ENCODE measurements at regions not wholly inside any gene's neighbourhood (a gene's known extent, or its start where the extent isn't known, plus 50 kb on each side); places are given as distances from the start of the nearest gene placed in this dataset.

DNA sequence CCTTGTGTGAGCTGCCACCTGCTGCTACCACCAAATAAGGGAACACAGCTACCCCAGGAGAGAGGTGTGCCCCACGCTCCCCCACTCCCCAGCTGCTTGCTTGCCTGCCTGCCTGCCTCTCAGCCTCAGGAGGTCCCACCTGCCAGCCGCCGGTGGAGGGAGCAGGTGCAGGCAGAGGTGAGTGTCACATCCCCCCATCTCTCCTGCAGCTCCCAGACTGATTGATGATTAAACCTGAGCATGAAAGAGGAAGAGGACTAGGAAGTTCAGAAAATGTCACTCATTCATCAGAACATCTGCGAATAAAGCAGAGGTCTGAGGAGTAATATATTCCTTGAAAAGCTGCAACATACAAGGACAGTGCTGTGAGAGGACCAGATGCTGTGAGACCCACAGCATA lies 58.6 kb upstream of the HIVEP3 start (continued):
- TF ChIP-seq, protein P1, sequence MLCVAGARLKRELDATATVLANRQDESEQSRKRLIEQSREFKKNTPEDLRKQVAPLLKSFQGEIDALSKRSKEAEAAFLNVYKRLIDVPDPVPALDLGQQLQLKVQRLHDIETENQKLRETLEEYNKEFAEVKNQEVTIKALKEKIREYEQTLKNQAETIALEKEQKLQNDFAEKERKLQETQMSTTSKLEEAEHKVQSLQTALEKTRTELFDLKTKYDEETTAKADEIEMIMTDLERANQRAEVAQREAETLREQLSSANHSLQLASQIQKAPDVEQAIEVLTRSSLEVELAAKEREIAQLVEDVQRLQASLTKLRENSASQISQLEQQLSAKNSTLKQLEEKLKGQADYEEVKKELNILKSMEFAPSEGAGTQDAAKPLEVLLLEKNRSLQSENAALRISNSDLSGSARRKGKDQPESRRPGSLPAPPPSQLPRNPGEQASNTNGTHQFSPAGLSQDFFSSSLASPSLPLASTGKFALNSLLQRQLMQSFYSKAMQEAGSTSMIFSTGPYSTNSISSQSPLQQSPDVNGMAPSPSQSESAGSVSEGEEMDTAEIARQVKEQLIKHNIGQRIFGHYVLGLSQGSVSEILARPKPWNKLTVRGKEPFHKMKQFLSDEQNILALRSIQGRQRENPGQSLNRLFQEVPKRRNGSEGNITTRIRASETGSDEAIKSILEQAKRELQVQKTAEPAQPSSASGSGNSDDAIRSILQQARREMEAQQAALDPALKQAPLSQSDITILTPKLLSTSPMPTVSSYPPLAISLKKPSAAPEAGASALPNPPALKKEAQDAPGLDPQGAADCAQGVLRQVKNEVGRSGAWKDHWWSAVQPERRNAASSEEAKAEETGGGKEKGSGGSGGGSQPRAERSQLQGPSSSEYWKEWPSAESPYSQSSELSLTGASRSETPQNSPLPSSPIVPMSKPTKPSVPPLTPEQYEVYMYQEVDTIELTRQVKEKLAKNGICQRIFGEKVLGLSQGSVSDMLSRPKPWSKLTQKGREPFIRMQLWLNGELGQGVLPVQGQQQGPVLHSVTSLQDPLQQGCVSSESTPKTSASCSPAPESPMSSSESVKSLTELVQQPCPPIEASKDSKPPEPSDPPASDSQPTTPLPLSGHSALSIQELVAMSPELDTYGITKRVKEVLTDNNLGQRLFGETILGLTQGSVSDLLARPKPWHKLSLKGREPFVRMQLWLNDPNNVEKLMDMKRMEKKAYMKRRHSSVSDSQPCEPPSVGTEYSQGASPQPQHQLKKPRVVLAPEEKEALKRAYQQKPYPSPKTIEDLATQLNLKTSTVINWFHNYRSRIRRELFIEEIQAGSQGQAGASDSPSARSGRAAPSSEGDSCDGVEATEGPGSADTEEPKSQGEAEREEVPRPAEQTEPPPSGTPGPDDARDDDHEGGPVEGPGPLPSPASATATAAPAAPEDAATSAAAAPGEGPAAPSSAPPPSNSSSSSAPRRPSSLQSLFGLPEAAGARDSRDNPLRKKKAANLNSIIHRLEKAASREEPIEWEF (IDR thresholded peaks at IDR 0.05; ENCODE audit: insufficient replicate concordance, low read depth, low read length) = no peak
- no peak for TF ChIP-seq ZBED1 (IDR thresholded peaks at IDR 0.05; ENCODE audit: borderline replicate concordance)
- TF ChIP-seq BCLAF1 (IDR thresholded peaks at IDR 0.05) = no peak
- TF ChIP-seq, protein P2, sequence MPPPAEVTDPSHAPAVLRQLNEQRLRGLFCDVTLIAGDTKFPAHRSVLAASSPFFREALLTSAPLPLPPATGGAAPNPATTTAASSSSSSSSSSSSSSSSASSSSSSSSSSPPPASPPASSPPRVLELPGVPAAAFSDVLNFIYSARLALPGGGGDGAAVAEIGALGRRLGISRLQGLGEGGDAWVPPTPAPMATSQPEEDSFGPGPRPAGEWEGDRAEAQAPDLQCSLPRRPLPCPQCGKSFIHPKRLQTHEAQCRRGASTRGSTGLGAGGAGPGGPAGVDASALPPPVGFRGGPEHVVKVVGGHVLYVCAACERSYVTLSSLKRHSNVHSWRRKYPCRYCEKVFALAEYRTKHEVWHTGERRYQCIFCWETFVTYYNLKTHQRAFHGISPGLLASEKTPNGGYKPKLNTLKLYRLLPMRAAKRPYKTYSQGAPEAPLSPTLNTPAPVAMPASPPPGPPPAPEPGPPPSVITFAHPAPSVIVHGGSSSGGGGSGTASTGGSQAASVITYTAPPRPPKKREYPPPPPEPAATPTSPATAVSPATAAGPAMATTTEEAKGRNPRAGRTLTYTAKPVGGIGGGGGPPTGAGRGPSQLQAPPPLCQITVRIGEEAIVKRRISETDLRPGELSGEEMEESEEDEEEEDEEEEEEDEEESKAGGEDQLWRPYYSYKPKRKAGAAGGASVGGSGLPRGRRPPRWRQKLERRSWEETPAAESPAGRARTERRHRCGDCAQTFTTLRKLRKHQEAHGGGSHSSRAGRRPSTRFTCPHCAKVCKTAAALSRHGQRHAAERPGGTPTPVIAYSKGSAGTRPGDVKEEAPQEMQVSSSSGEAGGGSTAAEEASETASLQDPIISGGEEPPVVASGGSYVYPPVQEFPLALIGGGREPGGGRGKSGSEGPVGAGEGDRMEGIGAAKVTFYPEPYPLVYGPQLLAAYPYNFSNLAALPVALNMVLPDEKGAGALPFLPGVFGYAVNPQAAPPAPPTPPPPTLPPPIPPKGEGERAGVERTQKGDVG (CRISPR knock-in tag; IDR thresholded peaks at IDR 0.05) = no peak

All from GM12878 (cell line).